ENCODE measurements at regions not wholly inside any gene's neighbourhood (a gene's known extent, or its start where the extent isn't known, plus 50 kb on each side); places are given as distances from the start of the nearest gene placed in this dataset.

GRCh38 chr17:55846745-55847144, 95.9 kb downstream of the PCTP start:
- DNase-seq (ENCODE audit: low spot score) = no peak
- no peak for TF ChIP-seq CTCF (IDR thresholded peaks at IDR 0.05)
- no peak for ATAC-seq (ENCODE audit: low FRiP score)

- ATAC-seq (ENCODE audit: low FRiP score) = no peak
- DNase-seq (ENCODE audit: low spot score) = no peak
- TF ChIP-seq CTCF (IDR thresholded peaks at IDR 0.05) = no peak
These were observed 101.9 kb downstream of the PCTP start for GRCh38 chr17:55852734-55853133.

- DNase-seq (ENCODE audit: low spot score) = no peak
- ATAC-seq (ENCODE audit: low FRiP score) = no peak
- no peak for TF ChIP-seq CTCF (IDR thresholded peaks at IDR 0.05)
These were observed 108.5 kb downstream of the PCTP start for GRCh38 chr17:55859301-55859795.

GRCh38 chr17:55865072-55865762, 114.4 kb downstream of the PCTP start:
- no peak for DNase-seq (ENCODE audit: low spot score)
- ATAC-seq (ENCODE audit: low FRiP score) = no peak
- no peak for TF ChIP-seq CTCF (IDR thresholded peaks at IDR 0.05)

GRCh38 chr17:55870044-55870443, 119.2 kb downstream of the PCTP start:
- DNase-seq (ENCODE audit: low spot score) (no peak), ATAC-seq (ENCODE audit: low FRiP score) (no peak)
- no peak for TF ChIP-seq CTCF (IDR thresholded peaks at IDR 0.05)

- no peak for TF ChIP-seq CTCF (IDR thresholded peaks at IDR 0.05)
- DNase-seq (ENCODE audit: low spot score) = no peak
- ATAC-seq (ENCODE audit: low FRiP score) = no peak
These were observed 121.5 kb downstream of the PCTP start for GRCh38 chr17:55872374-55872773.

- ATAC-seq (ENCODE audit: low FRiP score) (no peak), DNase-seq (ENCODE audit: low spot score) (no peak)
- no peak for TF ChIP-seq CTCF (IDR thresholded peaks at IDR 0.05)
These were observed 122.3 kb downstream of the PCTP start for GRCh38 chr17:55873017-55873758.
